B cell (primary cell): ENCODE measurements at regions not wholly inside any gene's neighbourhood (a gene's known extent, or its start where the extent isn't known, plus 50 kb on each side); places are given as distances from the start of the nearest gene placed in this dataset.

Source experiments
- ATAC-seq: fragments of 200-7000 bp; cut with Tn5 transposase; one replicate; pipeline ENCODE4 v1.10.0; 2021; ENCODE audit warnings: low read depth, mild to moderate bottlenecking, moderate number of reproducible peaks, moderate library complexity
- CTCF ChIA-PET: fragments of 350-600 bp; sonication (Branson Sonifier 250); formaldehyde crosslinking; loops from one replicate; lab custom pipeline; 2021; ENCODE audit warnings: antibody characterized with exemption, inconsistent platforms; lab: Charles Lee
- POLR2A ChIA-PET: fragments of 350-600 bp; sonication (Branson Sonifier 250); formaldehyde crosslinking; loops from one replicate; lab custom pipeline; 2021; ENCODE audit warnings: antibody characterized with exemption; lab: Charles Lee
- DNase-seq: peaks from one replicate; pipeline ENCODE4 v3.0.0; 2013
- H2AFZ ChIP-seq: 2 replicates; pipeline ENCODE4 v1.6.1; 2012; ENCODE audit warnings: mild to moderate bottlenecking, low read depth, low read length; ENCODE audit not compliant: insufficient read depth, poor library complexity, severe bottlenecking
- H3K27ac ChIP-seq, 2 donors: 1 replicate in 1 of 2; 2 replicates in 1 of 2; pipeline ENCODE4 v1.5.1; 2012 to 2013; ENCODE audit warnings: low read length in 2 of 2, mild to moderate bottlenecking in 2 of 2, moderate library complexity in 1 of 2
- H3K27me3 ChIP-seq, 4 experiments: fragments of 200-600 bp in 1 of 4; sonication (generic) in 1 of 4; replicated peaks in 1 of 4; 1 replicate in 2 of 4; 2 replicates in 2 of 4; pipeline versions ENCODE4 v1.6.1 to v1.7.0; 2013 to 2016; ENCODE audit warnings: low read length in 3 of 4, mild to moderate bottlenecking in 2 of 4, mixed read lengths in 1 of 4, moderate library complexity in 1 of 4; ENCODE audit not compliant: insufficient read depth in 4 of 4, control insufficient read depth in 3 of 4; ENCODE audit errors: control extremely low read depth in 1 of 4
- H3K36me3 ChIP-seq, 2 experiments: replicated peaks in 1 of 2; 1 replicate in 1 of 2; 2 replicates in 1 of 2; pipeline versions ENCODE4 v1.6.1 to v1.7.1; 2013; ENCODE audit warnings: low read length in 1 of 2; ENCODE audit not compliant: insufficient read depth in 2 of 2, control insufficient read depth in 1 of 2; ENCODE audit errors: control extremely low read depth in 1 of 2, extremely low read depth in 1 of 2
- H3K4me1 ChIP-seq, 2 donors: fragments of 200-600 bp in 1 of 2; sonication (generic) in 1 of 2; 1 replicate in 1 of 2; 2 replicates in 1 of 2; pipeline versions ENCODE4 v1.5.1 to v1.6.1; 2013 to 2017; ENCODE audit warnings: low read length in 2 of 2; ENCODE audit not compliant: control insufficient read depth in 2 of 2, insufficient read depth in 2 of 2
- H3K4me2 ChIP-seq: replicated peaks from 2 replicates; pipeline ENCODE3; 2012; ENCODE audit warnings: mild to moderate bottlenecking, low read depth, low read length; ENCODE audit not compliant: poor library complexity, severe bottlenecking
- H3K4me3 ChIP-seq, 5 experiments: fragments of 200-600 bp in 1 of 5; sonication (generic) in 1 of 5; 1 replicate in 3 of 5; 2 replicates in 2 of 5; pipeline versions ENCODE4 v1.5.1 to v1.7.0; 2011 to 2016; ENCODE audit warnings: low read length in 4 of 5, mild to moderate bottlenecking in 4 of 5, low read depth in 2 of 5, control low read depth in 1 of 5, moderate library complexity in 1 of 5; ENCODE audit not compliant: insufficient read depth in 1 of 5; ENCODE audit errors: control extremely low read depth in 1 of 5, extremely low read depth in 1 of 5
- H3K79me2 ChIP-seq: fragments of 200-600 bp; sonication (generic); one replicate; pipeline ENCODE4 v1.6.0; 2016; ENCODE audit warnings: low read length; ENCODE audit not compliant: control insufficient read depth, insufficient read depth
- H3K9ac ChIP-seq: fragments of 200-600 bp; sonication (generic); 2 replicates; pipeline ENCODE4 v1.6.1; 2017; ENCODE audit warnings: mild to moderate bottlenecking, low read length, moderate library complexity
- H3K9me3 ChIP-seq, 3 donors: one replicate each; pipeline versions ENCODE4 v1.6.1 to v1.7.1; 2013; ENCODE audit warnings: low read length in 2 of 3; ENCODE audit not compliant: control insufficient read depth in 2 of 3, insufficient read depth in 1 of 3; ENCODE audit errors: control extremely low read depth in 1 of 3
- H4K20me1 ChIP-seq: 2 replicates; pipeline ENCODE4 v1.6.0; 2012; ENCODE audit warnings: mild to moderate bottlenecking, low read length; ENCODE audit not compliant: insufficient read depth, control insufficient read depth, poor library complexity, severe bottlenecking
- H3K27ac Mint-ChIP-seq: one replicate; pipeline ENCODE4 v1.8.0; 2021; ENCODE audit warnings: mixed read lengths
- H3K27me3 Mint-ChIP-seq: one replicate; pipeline ENCODE4 v1.8.0; 2021; ENCODE audit warnings: mixed read lengths
- H3K4me1 Mint-ChIP-seq: one replicate; pipeline ENCODE4 v1.8.0; 2021; ENCODE audit warnings: mixed read lengths
- H3K4me3 Mint-ChIP-seq: one replicate; pipeline ENCODE4 v1.8.0; 2021; ENCODE audit warnings: mixed read lengths
- H3K9me3 Mint-ChIP-seq: one replicate; pipeline ENCODE4 v1.8.0; 2022; ENCODE audit warnings: mixed read lengths; ENCODE audit not compliant: insufficient read depth
- EZH2 ChIP-seq: IDR thresholded peaks from 2 replicates; pipeline ENCODE4 v1.6.1; 2012; ENCODE audit warnings: borderline replicate concordance, low read depth, mild to moderate bottlenecking, moderate library complexity, low read length; ENCODE audit not compliant: insufficient read depth, poor library complexity, severe bottlenecking
- WGBS: methylation state at CpG from one replicate; pipeline ENCODE4 v1.1.5; 2013; ENCODE audit warnings: missing lambda C conversion rate; ENCODE audit not compliant: insufficient coverage; 5-methylcytosine and 5-hydroxymethylcytosine counted together
- intact Hi-C: fragments of 100-400 bp; cut with micrococcal nuclease; formaldehyde crosslinking; loops from one replicate; pipeline ENCODE4 v1.10.0; 2022
- TF ChIP-seq, protein P1 (sequence below): fragments of 200-600 bp; IDR thresholded peaks from one replicate; pipeline ENCODE4 v1.8.0; 2022; ENCODE audit warnings: antibody characterized with exemption, mild to moderate bottlenecking

DNA sequence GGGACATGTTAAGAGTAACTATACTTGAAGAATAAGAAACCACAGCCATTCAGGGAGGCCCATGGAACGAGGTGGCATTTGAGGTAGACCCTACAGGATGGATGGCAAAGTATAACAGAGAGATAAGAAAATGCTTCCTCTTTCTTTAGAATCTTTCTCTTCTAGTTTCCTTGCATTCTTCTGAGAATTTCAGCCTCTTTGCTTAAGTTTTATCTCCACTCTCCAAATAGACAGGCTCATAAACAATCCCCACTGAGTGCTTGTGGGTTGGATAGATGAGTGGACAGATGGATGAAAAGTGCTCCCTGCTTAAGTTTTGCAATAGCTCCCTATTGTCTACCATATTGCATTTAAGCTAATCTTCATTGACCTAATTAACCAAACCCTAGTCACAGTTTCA lies 103.7 kb downstream of the MEX3B start:
- Histone ChIP-seq H3K4me3 (no peak overlapping the region), H3K9me3 (peaks cover 0 to 6% (median 2%) of the 10 kb centered on the region in 3 donors), H3K9ac (no peak overlapping the region), H3K36me3 (no peaks in the 10 kb centered on the region), H3K4me1 (no peaks in the 10 kb centered on the region), H3K4me2 (no peak overlapping the region), H4K20me1 (no peaks in the 10 kb centered on the region), H3K79me2 (no peaks in the 10 kb centered on the region), H3K27ac (no peak overlapping the region), H3K27me3 (peaks cover 0 to 2% (median 0%) of the 10 kb centered on the region in 4 experiments), H2AFZ (no peak overlapping the region)
- no peak for DNase-seq
- WGBS, result no CpG with 5 or more reads among the region's 1 CpG
- Mint-ChIP-seq H3K27me3 (peaks cover 21% of the 10 kb centered on the region), H3K4me3 (no peak overlapping the region), H3K9me3 (peaks cover 2% of the 10 kb centered on the region), H3K27ac (no peak overlapping the region), H3K4me1 (no peaks in the 10 kb centered on the region)
- TF ChIP-seq, protein P1, sequence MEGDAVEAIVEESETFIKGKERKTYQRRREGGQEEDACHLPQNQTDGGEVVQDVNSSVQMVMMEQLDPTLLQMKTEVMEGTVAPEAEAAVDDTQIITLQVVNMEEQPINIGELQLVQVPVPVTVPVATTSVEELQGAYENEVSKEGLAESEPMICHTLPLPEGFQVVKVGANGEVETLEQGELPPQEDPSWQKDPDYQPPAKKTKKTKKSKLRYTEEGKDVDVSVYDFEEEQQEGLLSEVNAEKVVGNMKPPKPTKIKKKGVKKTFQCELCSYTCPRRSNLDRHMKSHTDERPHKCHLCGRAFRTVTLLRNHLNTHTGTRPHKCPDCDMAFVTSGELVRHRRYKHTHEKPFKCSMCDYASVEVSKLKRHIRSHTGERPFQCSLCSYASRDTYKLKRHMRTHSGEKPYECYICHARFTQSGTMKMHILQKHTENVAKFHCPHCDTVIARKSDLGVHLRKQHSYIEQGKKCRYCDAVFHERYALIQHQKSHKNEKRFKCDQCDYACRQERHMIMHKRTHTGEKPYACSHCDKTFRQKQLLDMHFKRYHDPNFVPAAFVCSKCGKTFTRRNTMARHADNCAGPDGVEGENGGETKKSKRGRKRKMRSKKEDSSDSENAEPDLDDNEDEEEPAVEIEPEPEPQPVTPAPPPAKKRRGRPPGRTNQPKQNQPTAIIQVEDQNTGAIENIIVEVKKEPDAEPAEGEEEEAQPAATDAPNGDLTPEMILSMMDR, result no peak
- no peak for TF ChIP-seq EZH2
- POLR2A ChIA-PET, result no interaction called here
- intact Hi-C loops, result no loop called here
- ATAC-seq, result no peak
- CTCF ChIA-PET, result interaction anchor here (3.5 kb wide), 1 partner anchor 461 kb away, joined by 18 read pairs; no protein-coding TSS in a partner anchor

DNA sequence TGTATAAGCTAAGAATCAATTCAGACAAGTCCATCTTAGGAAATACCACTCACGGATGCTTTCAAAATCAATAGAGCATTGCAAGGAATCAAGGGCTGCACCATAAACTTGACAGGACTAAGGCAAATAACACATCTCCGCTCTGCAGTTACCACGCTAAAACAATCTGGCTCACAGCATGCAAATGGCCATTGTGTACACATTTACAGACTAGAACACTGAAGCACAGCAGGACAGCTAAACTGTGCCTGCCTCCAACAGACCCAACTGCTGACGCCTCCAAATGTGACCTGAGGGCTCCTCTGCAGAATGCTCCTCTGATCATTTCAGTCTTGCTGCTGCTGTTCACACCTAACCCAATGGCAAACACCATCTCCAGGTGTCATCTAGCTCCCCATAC lies 104.3 kb downstream of the MEX3B start:
- Mint-ChIP-seq H3K4me3 (no peak overlapping the region), H3K27ac (no peak overlapping the region), H3K4me1 (no peaks in the 10 kb centered on the region), H3K27me3 (peaks cover 21% of the 10 kb centered on the region), H3K9me3 (peaks cover 2% of the 10 kb centered on the region)
- H4K20me1 ChIP-seq, result no peaks in the 10 kb centered on the region
- no peaks in the 10 kb centered on the region for H3K4me1 ChIP-seq
- WGBS, result 92% methylated on average over 4 of the region's 4 CpGs
- ChIA-PET POLR2A (no interaction called here), CTCF (interaction anchor here (3.5 kb wide), 1 partner anchor 460 kb away, joined by 18 read pairs; no protein-coding TSS in a partner anchor)
- no peak overlapping the region for H3K4me3 ChIP-seq
- H3K4me2 ChIP-seq, result no peak overlapping the region
- intact Hi-C loops, result no loop called here
- TF ChIP-seq EZH2, result no peak
- TF ChIP-seq, protein P1, result no peak
- H3K36me3 ChIP-seq, result no peaks in the 10 kb centered on the region
- no peak overlapping the region for H3K9ac ChIP-seq
- no peaks in the 10 kb centered on the region for H3K79me2 ChIP-seq
- no peak for DNase-seq
- H2AFZ ChIP-seq, result no peak overlapping the region
- no peak overlapping the region for H3K27ac ChIP-seq
- peaks cover 0 to 6% (median 2%) of the 10 kb centered on the region in 3 donors for H3K9me3 ChIP-seq
- no peak for ATAC-seq
- H3K27me3 ChIP-seq, result peaks cover 0 to 2% (median 0%) of the 10 kb centered on the region in 4 experiments
